ENCODE measurements at regions not wholly inside any gene's neighbourhood (a gene's known extent, or its start where the extent isn't known, plus 50 kb on each side); places are given as distances from the start of the nearest gene placed in this dataset.

GRCh38 chr11:71356904-71357303, 91.3 kb downstream of the DHCR7 start:
- TF ChIP-seq SUZ12 (IDR thresholded peaks at IDR 0.05; ENCODE audit: extremely low read depth, insufficient read depth, insufficient read length), result no peak
- no peak for TF ChIP-seq ZNF274 (IDR thresholded peaks at IDR 0.05; ENCODE audit: low read depth, low read length)
- TF ChIP-seq YY1 (IDR thresholded peaks at IDR 0.05; ENCODE audit: insufficient read depth, insufficient read length), result no peak
- Histone ChIP-seq H3K9me3 (ENCODE audit: insufficient read depth, low read length) (no peaks in the 10 kb centered on the region), H3K9ac (ENCODE audit: insufficient read length, low read depth) (no peak overlapping the region), H3K27me3 (ENCODE audit: insufficient read depth, insufficient read length) (peaks cover 21% of the 10 kb centered on the region), H3K4me3 (ENCODE audit: insufficient read length, low read depth) (no peak overlapping the region), H3K36me3 (ENCODE audit: insufficient read depth, insufficient read length, low read length) (no peaks in the 10 kb centered on the region), H3K4me1 (ENCODE audit: insufficient read depth, insufficient read length) (no peaks in the 10 kb centered on the region)
- DNase-seq (ENCODE audit: low read depth, low spot score), result no peak

- Histone ChIP-seq H3K9me3 (ENCODE audit: insufficient read depth, low read length) (no peaks in the 10 kb centered on the region), H3K4me3 (ENCODE audit: insufficient read length, low read depth) (no peak overlapping the region), H3K9ac (ENCODE audit: insufficient read length, low read depth) (no peak overlapping the region), H3K4me1 (ENCODE audit: insufficient read depth, insufficient read length) (no peaks in the 10 kb centered on the region), H3K27me3 (ENCODE audit: insufficient read depth, insufficient read length) (peaks cover 21% of the 10 kb centered on the region), H3K36me3 (ENCODE audit: insufficient read depth, insufficient read length, low read length) (no peaks in the 10 kb centered on the region)
- TF ChIP-seq ZNF274 (IDR thresholded peaks at IDR 0.05; ENCODE audit: low read depth, low read length) (no peak), YY1 (IDR thresholded peaks at IDR 0.05; ENCODE audit: insufficient read depth, insufficient read length) (no peak), SUZ12 (IDR thresholded peaks at IDR 0.05; ENCODE audit: extremely low read depth, insufficient read depth, insufficient read length) (no peak)
- no peak for DNase-seq (ENCODE audit: low read depth, low spot score)
Measured at GRCh38 chr11:71356280-71356876, 91.8 kb downstream of the DHCR7 start.

- no peaks in the 10 kb centered on the region for H3K9me3 ChIP-seq (ENCODE audit: insufficient read depth, low read length)
- H3K27me3 ChIP-seq (ENCODE audit: insufficient read depth, insufficient read length), result peaks cover 21% of the 10 kb centered on the region
- no peak overlapping the region for H3K9ac ChIP-seq (ENCODE audit: insufficient read length, low read depth)
- TF ChIP-seq SUZ12 (IDR thresholded peaks at IDR 0.05; ENCODE audit: extremely low read depth, insufficient read depth, insufficient read length) (no peak), ZNF274 (IDR thresholded peaks at IDR 0.05; ENCODE audit: low read depth, low read length) (no peak), YY1 (IDR thresholded peaks at IDR 0.05; ENCODE audit: insufficient read depth, insufficient read length) (no peak)
- H3K4me3 ChIP-seq (ENCODE audit: insufficient read length, low read depth), result no peak overlapping the region
- DNase-seq (ENCODE audit: low read depth, low spot score), result no peak
- H3K4me1 ChIP-seq (ENCODE audit: insufficient read depth, insufficient read length), result no peaks in the 10 kb centered on the region
- H3K36me3 ChIP-seq (ENCODE audit: insufficient read depth, insufficient read length, low read length), result no peaks in the 10 kb centered on the region
Measured at GRCh38 chr11:71355281-71355680, 92.9 kb downstream of the DHCR7 start.

GRCh38 chr11:71354394-71355105, 93.6 kb downstream of the DHCR7 start:
- TF ChIP-seq SUZ12 (IDR thresholded peaks at IDR 0.05; ENCODE audit: extremely low read depth, insufficient read depth, insufficient read length), result no peak
- TF ChIP-seq ZNF274 (IDR thresholded peaks at IDR 0.05; ENCODE audit: low read depth, low read length), result no peak
- no peak for TF ChIP-seq YY1 (IDR thresholded peaks at IDR 0.05; ENCODE audit: insufficient read depth, insufficient read length)
- Histone ChIP-seq H3K9ac (ENCODE audit: insufficient read length, low read depth) (no peak overlapping the region), H3K9me3 (ENCODE audit: insufficient read depth, low read length) (no peaks in the 10 kb centered on the region), H3K27me3 (ENCODE audit: insufficient read depth, insufficient read length) (peaks cover 18% of the 10 kb centered on the region), H3K4me3 (ENCODE audit: insufficient read length, low read depth) (no peak overlapping the region), H3K36me3 (ENCODE audit: insufficient read depth, insufficient read length, low read length) (no peaks in the 10 kb centered on the region), H3K4me1 (ENCODE audit: insufficient read depth, insufficient read length) (no peaks in the 10 kb centered on the region)
- DNase-seq (ENCODE audit: low read depth, low spot score), result no peak

- Histone ChIP-seq H3K9ac (ENCODE audit: insufficient read length, low read depth) (no peak overlapping the region), H3K4me1 (ENCODE audit: insufficient read depth, insufficient read length) (no peaks in the 10 kb centered on the region), H3K36me3 (ENCODE audit: insufficient read depth, insufficient read length, low read length) (no peaks in the 10 kb centered on the region), H3K9me3 (ENCODE audit: insufficient read depth, low read length) (peaks cover 9% of the 10 kb centered on the region; the same call in 1 of the 2 replicates), H3K27me3 (ENCODE audit: insufficient read depth, insufficient read length) (peaks cover 4% of the 10 kb centered on the region), H3K4me3 (ENCODE audit: insufficient read length, low read depth) (no peak overlapping the region)
- no peak for DNase-seq (ENCODE audit: low read depth, low spot score)
- TF ChIP-seq SUZ12 (IDR thresholded peaks at IDR 0.05; ENCODE audit: extremely low read depth, insufficient read depth, insufficient read length) (no peak), YY1 (IDR thresholded peaks at IDR 0.05; ENCODE audit: insufficient read depth, insufficient read length) (no peak), ZNF274 (IDR thresholded peaks at IDR 0.05; ENCODE audit: low read depth, low read length) (no peak)
Measured at GRCh38 chr11:71352748-71353147, 95.4 kb downstream of the DHCR7 start.

- TF ChIP-seq ZNF274 (IDR thresholded peaks at IDR 0.05; ENCODE audit: low read depth, low read length), result no peak
- TF ChIP-seq YY1 (IDR thresholded peaks at IDR 0.05; ENCODE audit: insufficient read depth, insufficient read length), result no peak
- no peak for TF ChIP-seq SUZ12 (IDR thresholded peaks at IDR 0.05; ENCODE audit: extremely low read depth, insufficient read depth, insufficient read length)
- DNase-seq (ENCODE audit: low read depth, low spot score), result no peak
- Histone ChIP-seq H3K4me3 (ENCODE audit: insufficient read length, low read depth) (no peak overlapping the region), H3K36me3 (ENCODE audit: insufficient read depth, insufficient read length, low read length) (no peaks in the 10 kb centered on the region), H3K9ac (ENCODE audit: insufficient read length, low read depth) (no peak overlapping the region), H3K27me3 (ENCODE audit: insufficient read depth, insufficient read length) (peaks cover 4% of the 10 kb centered on the region), H3K9me3 (ENCODE audit: insufficient read depth, low read length) (peaks cover 13% of the 10 kb centered on the region; the same call in 1 of the 2 replicates), H3K4me1 (ENCODE audit: insufficient read depth, insufficient read length) (no peaks in the 10 kb centered on the region)
Measured at GRCh38 chr11:71352226-71352625, 96.0 kb downstream of the DHCR7 start.

GRCh38 chr11:71349627-71350026, 97.2 kb upstream of the SHANK2 start:
- H3K27me3 ChIP-seq (ENCODE audit: insufficient read depth, insufficient read length), result peaks cover 4% of the 10 kb centered on the region
- H3K4me3 ChIP-seq (ENCODE audit: insufficient read length, low read depth), result no peak overlapping the region
- no peaks in the 10 kb centered on the region for H3K36me3 ChIP-seq (ENCODE audit: insufficient read depth, insufficient read length, low read length)
- H3K9ac ChIP-seq (ENCODE audit: insufficient read length, low read depth), result no peak overlapping the region
- H3K4me1 ChIP-seq (ENCODE audit: insufficient read depth, insufficient read length), result no peaks in the 10 kb centered on the region
- no peak for TF ChIP-seq ZNF274 (IDR thresholded peaks at IDR 0.05; ENCODE audit: low read depth, low read length)
- no peak for TF ChIP-seq SUZ12 (IDR thresholded peaks at IDR 0.05; ENCODE audit: extremely low read depth, insufficient read depth, insufficient read length)
- TF ChIP-seq YY1 (IDR thresholded peaks at IDR 0.05; ENCODE audit: insufficient read depth, insufficient read length), result no peak
- DNase-seq (ENCODE audit: low read depth, low spot score), result no peak
- peaks cover 14% of the 10 kb centered on the region; the same call in 1 of the 2 replicates for H3K9me3 ChIP-seq (ENCODE audit: insufficient read depth, low read length)

Data from NT2/D1 (cell line).